GM12891 (cell line): ENCODE measurements at regions not wholly inside any gene's neighbourhood (a gene's known extent, or its start where the extent isn't known, plus 50 kb on each side); places are given as distances from the start of the nearest gene placed in this dataset.

ENCODE experiments used
- DNase-seq: peaks from one replicate; pipeline ENCODE4 v3.0.0; 2011; ENCODE audit warnings: low spot score; ENCODE audit not compliant: insufficient read length
- FAIRE-seq: peaks from 2 replicates; lab custom pipeline; 2011; peaks lifted over from hg19 to GRCh38; lab: Jason Lieb, UNC
- PAX5 ChIP-seq: IDR thresholded peaks from 2 replicates; pipeline ENCODE4 v1.6.1; 2011; ENCODE audit warnings: low read length, moderate library complexity, mild to moderate bottlenecking; ENCODE audit not compliant: insufficient read depth, severe bottlenecking
- POLR2A ChIP-seq: IDR thresholded peaks from 2 replicates; pipeline ENCODE4 v1.6.1; 2011; ENCODE audit warnings: low read depth, low read length, control low read depth
- POLR2AphosphoS5 ChIP-seq: IDR thresholded peaks from 2 replicates; pipeline ENCODE4 v1.6.1; 2011; ENCODE audit warnings: low read depth, low read length, control low read depth
- POU2F2 ChIP-seq: IDR thresholded peaks from 2 replicates; pipeline ENCODE4 v1.6.1; 2011; ENCODE audit warnings: low read depth, mild to moderate bottlenecking, control low read depth, low read length, moderate library complexity
- SPI1 ChIP-seq: IDR thresholded peaks from 2 replicates; pipeline ENCODE4 v1.6.1; 2011; ENCODE audit warnings: low read depth, low read length, control low read depth
- TAF1 ChIP-seq: IDR thresholded peaks from 2 replicates; pipeline ENCODE4 v1.6.1; 2011; ENCODE audit warnings: low read depth, low read length, control low read depth

- DNase-seq, result no peak
- FAIRE-seq, result no peak
Measured at GRCh38 chr1:54497338-54497737, 50.7 kb upstream of the ACOT11 start.

GRCh38 chr1:54495954-54496353 lies 52.1 kb upstream of the ACOT11 start:
- no peak for FAIRE-seq
- TF ChIP-seq PAX5, result no peak
- no peak for TF ChIP-seq POU2F2
- no peak for TF ChIP-seq POLR2AphosphoS5
- no peak for TF ChIP-seq POLR2A
- no peak for DNase-seq

More at GRCh38 chr1:54497338-54497737, 50.7 kb upstream of the ACOT11 start:
- TF ChIP-seq PAX5, result no peak
- TF ChIP-seq TAF1, result no peak
- no peak for TF ChIP-seq POLR2AphosphoS5

- DNase-seq (no peak), FAIRE-seq (no peak)
- TF ChIP-seq SPI1, result no peak
- TF ChIP-seq POLR2AphosphoS5, result no peak
- TF ChIP-seq TAF1, result no peak
- no peak for TF ChIP-seq PAX5
- no peak for TF ChIP-seq POLR2A
- TF ChIP-seq POU2F2, result no peak
Measured at GRCh38 chr1:54493608-54494007, 54.4 kb upstream of the ACOT11 start.

- DNase-seq (no peak), FAIRE-seq (no peak)
- TF ChIP-seq POU2F2 (no peak), SPI1 (no peak), PAX5 (no peak), POLR2AphosphoS5 (no peak), POLR2A (no peak), TAF1 (no peak)
Measured at GRCh38 chr1:54490361-54491248, 57.4 kb upstream of the ACOT11 start.

- FAIRE-seq (no peak), DNase-seq (no peak)
- TF ChIP-seq POU2F2, result no peak
- TF ChIP-seq TAF1, result no peak
- no peak for TF ChIP-seq POLR2A
- TF ChIP-seq PAX5, result no peak
- no peak for TF ChIP-seq POLR2AphosphoS5
- TF ChIP-seq SPI1, result no peak
Measured at GRCh38 chr1:54489627-54490250, 58.3 kb upstream of the ACOT11 start.

GRCh38 chr1:54488779-54489626 lies 59.0 kb upstream of the ACOT11 start:
- TF ChIP-seq PAX5 (no peak), SPI1 (no peak), POLR2A (no peak), POLR2AphosphoS5 (no peak), POU2F2 (no peak), TAF1 (no peak)
- DNase-seq (peak; percentile 93), FAIRE-seq (peak; percentile 82)

GRCh38 chr1:54488065-54488750 lies 59.8 kb upstream of the ACOT11 start:
- FAIRE-seq, result peak; percentile 94
- DNase-seq, result peak; percentile 76
- TF ChIP-seq POLR2A (no peak), SPI1 (no peak), PAX5 (no peak), TAF1 (no peak), POU2F2 (no peak), POLR2AphosphoS5 (no peak)

GRCh38 chr1:54487571-54488050 lies 60.4 kb upstream of the ACOT11 start:
- no peak for DNase-seq
- TF ChIP-seq POU2F2, result no peak
- TF ChIP-seq SPI1, result no peak
- TF ChIP-seq POLR2A, result no peak
- no peak for TF ChIP-seq TAF1
- no peak for TF ChIP-seq PAX5
- no peak for TF ChIP-seq POLR2AphosphoS5
- FAIRE-seq, result no peak
